CD14-positive monocyte (primary cell): ENCODE measurements at regions not wholly inside any gene's neighbourhood (a gene's known extent, or its start where the extent isn't known, plus 50 kb on each side); places are given as distances from the start of the nearest gene placed in this dataset.

Source experiments
- DNase-seq, 3 donors: peaks; one replicate each; pipeline ENCODE4 v3.0.0-alpha.2; 2011 to 2022
- H2AFZ ChIP-seq: 2 replicates; pipeline ENCODE4 v1.6.0; 2012; ENCODE audit warnings: mild to moderate bottlenecking, low read depth, low read length, inconsistent platforms; ENCODE audit not compliant: insufficient read depth, poor library complexity, severe bottlenecking
- H3K27ac ChIP-seq, 2 donors: 1 replicate in 1 of 2; 2 replicates in 1 of 2; pipeline ENCODE4 v1.5.1; 2012 to 2013; ENCODE audit warnings: low read length in 2 of 2, control low read depth in 1 of 2, inconsistent platforms in 1 of 2, low read depth in 1 of 2, mild to moderate bottlenecking in 1 of 2
- H3K27me3 ChIP-seq, 2 donors: one replicate each; pipeline versions ENCODE4 v1.6.0 to v1.6.1; 2011 to 2013; ENCODE audit warnings: low read length in 2 of 2; ENCODE audit not compliant: control insufficient read depth in 2 of 2, insufficient read depth in 2 of 2
- H3K36me3 ChIP-seq, 2 donors: replicated peaks in 1 of 2; 1 replicate in 1 of 2; 2 replicates in 1 of 2; pipeline versions ENCODE4 v1.5.1 to v1.6.1; 2012 to 2013; ENCODE audit warnings: low read length in 2 of 2, control low read depth in 1 of 2, inconsistent platforms in 1 of 2, mild to moderate bottlenecking in 1 of 2; ENCODE audit not compliant: insufficient read depth in 2 of 2, control insufficient read depth in 1 of 2
- H3K4me1 ChIP-seq, 2 donors: 1 replicate in 1 of 2; 2 replicates in 1 of 2; pipeline versions ENCODE4 v1.5.1 to v1.6.1; 2012 to 2013; ENCODE audit warnings: low read length in 2 of 2, control low read depth in 1 of 2, inconsistent platforms in 1 of 2, mild to moderate bottlenecking in 1 of 2, moderate library complexity in 1 of 2; ENCODE audit not compliant: insufficient read depth in 2 of 2, control insufficient read depth in 1 of 2
- H3K4me2 ChIP-seq: replicated peaks from 2 replicates; pipeline ENCODE3; 2012; ENCODE audit warnings: low read length, moderate library complexity, mild to moderate bottlenecking; ENCODE audit not compliant: poor library complexity, severe bottlenecking; ENCODE audit errors: extremely low read depth
- H3K4me3 ChIP-seq, 3 experiments: fragments of 200-600 bp in 1 of 3; sonication (generic) in 1 of 3; replicated peaks in 1 of 3; 1 replicate in 2 of 3; 2 replicates in 1 of 3; pipeline ENCODE4 v1.5.1; 2011 to 2013; ENCODE audit warnings: low read length in 3 of 3, mild to moderate bottlenecking in 3 of 3, control low read depth in 2 of 3, low read depth in 2 of 3, inconsistent platforms in 1 of 3, moderate library complexity in 1 of 3
- H3K79me2 ChIP-seq: 2 replicates; pipeline ENCODE4 v1.6.0; 2012; ENCODE audit warnings: mild to moderate bottlenecking, control low read depth, inconsistent platforms, low read length, moderate library complexity; ENCODE audit not compliant: insufficient read depth
- H3K9ac ChIP-seq: 2 replicates; pipeline ENCODE4 v1.6.0; 2017; ENCODE audit warnings: low read length, mild to moderate bottlenecking; ENCODE audit not compliant: insufficient read depth, poor library complexity, severe bottlenecking
- H3K9me3 ChIP-seq, 2 donors: replicated peaks in 1 of 2; 1 replicate in 1 of 2; 2 replicates in 1 of 2; pipeline versions ENCODE4 v1.5.1 to v1.6.1; 2012 to 2013; ENCODE audit warnings: low read length in 2 of 2, control low read depth in 1 of 2; ENCODE audit not compliant: control insufficient read depth in 1 of 2, insufficient read depth in 1 of 2
- H4K20me1 ChIP-seq: 2 replicates; pipeline ENCODE4 v1.6.0; 2012; ENCODE audit warnings: mild to moderate bottlenecking, low read length, control low read depth, moderate library complexity; ENCODE audit not compliant: insufficient read depth
- H3K27ac Mint-ChIP-seq, 7 donors: one replicate each; pipeline ENCODE4 v1.8.0; 2020; ENCODE audit warnings: mild to moderate bottlenecking in 7 of 7, mixed read lengths in 7 of 7, moderate library complexity in 6 of 7, inconsistent platforms in 2 of 7
- H3K27me3 Mint-ChIP-seq, 3 donors: one replicate each; pipeline ENCODE4 v1.8.0; 2021 to 2022; ENCODE audit warnings: low read depth in 3 of 3, mild to moderate bottlenecking in 3 of 3, mixed read lengths in 3 of 3, moderate library complexity in 3 of 3, inconsistent platforms in 1 of 3
- H3K36me3 Mint-ChIP-seq, 2 donors: one replicate each; pipeline ENCODE4 v1.8.0; 2020; ENCODE audit warnings: mixed read lengths in 2 of 2, inconsistent platforms in 1 of 2, mild to moderate bottlenecking in 1 of 2
- H3K4me1 Mint-ChIP-seq: one replicate; pipeline ENCODE4 v1.8.0; 2020; ENCODE audit warnings: mild to moderate bottlenecking, mixed read lengths
- H3K4me3 Mint-ChIP-seq, 2 donors: one replicate each; pipeline ENCODE4 v1.8.0; 2020; ENCODE audit warnings: mild to moderate bottlenecking in 2 of 2, mixed read lengths in 2 of 2, moderate library complexity in 1 of 2
- H3K9me3 Mint-ChIP-seq, 7 donors: one replicate each; pipeline ENCODE4 v1.8.0; 2020 to 2022; ENCODE audit warnings: mixed read lengths in 7 of 7, mild to moderate bottlenecking in 6 of 7, moderate library complexity in 6 of 7, inconsistent platforms in 2 of 7
- CTCF ChIP-seq: fragments of 200-600 bp; IDR thresholded peaks from one replicate; pipeline ENCODE4 v1.8.0; 2022; ENCODE audit warnings: antibody characterized with exemption, mild to moderate bottlenecking
- WGBS: methylation state at CpG from one replicate; pipeline ENCODE4 v1.1.5; 2013; ENCODE audit warnings: missing lambda C conversion rate; ENCODE audit not compliant: insufficient coverage; 5-methylcytosine and 5-hydroxymethylcytosine counted together
- intact Hi-C, 2 donors: fragments of 100-400 bp; cut with micrococcal nuclease; formaldehyde crosslinking; loops; one replicate each; pipeline versions ENCODE4 v1.15.0 to v1.15.1; 2023

GRCh38 chr12:14211947-14212387, 153.5 kb upstream of the ATF7IP start:
- Histone ChIP-seq H3K27me3 (no peaks in the 10 kb centered on the region), H2AFZ (no peak overlapping the region), H3K9ac (no peak overlapping the region), H3K79me2 (no peaks in the 10 kb centered on the region), H3K36me3 (no peaks in the 10 kb centered on the region), H3K4me1 (peaks cover 4 to 7% of the 10 kb centered on the region in 2 donors), H3K4me3 (no peak overlapping the region), H3K9me3 (no peaks in the 10 kb centered on the region), H3K4me2 (no peak overlapping the region), H3K27ac (no peak overlapping the region), H4K20me1 (no peaks in the 10 kb centered on the region)
- Mint-ChIP-seq H3K9me3 (peaks cover 0 to 9% (median 0%) of the 10 kb centered on the region in 7 donors), H3K4me3 (no peak overlapping the region), H3K4me1 (peaks cover 5% of the 10 kb centered on the region), H3K27me3 (peaks cover 0 to 3% (median 0%) of the 10 kb centered on the region in 3 donors), H3K27ac (no peak overlapping the region), H3K36me3 (no peaks in the 10 kb centered on the region)
- intact Hi-C loops: no loop called here
- no peak for DNase-seq
- no peak for TF ChIP-seq CTCF
- WGBS: 87% methylated on average over 2 of the region's 3 CpGs

- Mint-ChIP-seq H3K27ac (no peak overlapping the region), H3K27me3 (peaks cover 0 to 3% (median 0%) of the 10 kb centered on the region in 3 donors), H3K36me3 (no peaks in the 10 kb centered on the region), H3K4me1 (peaks cover 5% of the 10 kb centered on the region), H3K4me3 (no peak overlapping the region), H3K9me3 (peaks cover 0 to 7% (median under 1%) of the 10 kb centered on the region in 7 donors)
- Histone ChIP-seq H3K27ac (no peak overlapping the region), H3K9me3 (no peaks in the 10 kb centered on the region), H4K20me1 (no peaks in the 10 kb centered on the region), H2AFZ (no peak overlapping the region), H3K4me3 (no peak overlapping the region), H3K36me3 (no peaks in the 10 kb centered on the region), H3K4me1 (peaks cover 4 to 7% of the 10 kb centered on the region in 2 donors), H3K27me3 (no peaks in the 10 kb centered on the region), H3K4me2 (no peak overlapping the region), H3K9ac (no peak overlapping the region), H3K79me2 (no peaks in the 10 kb centered on the region)
- WGBS: no CpG with 5 or more reads among the region's 1 CpG
- TF ChIP-seq CTCF: no peak
- DNase-seq: no peak
- intact Hi-C loops: no loop called here
Observed at GRCh38 chr12:14213542-14213941, 151.9 kb upstream of the ATF7IP start.
